ENCODE measurements at regions not wholly inside any gene's neighbourhood (a gene's known extent, or its start where the extent isn't known, plus 50 kb on each side); places are given as distances from the start of the nearest gene placed in this dataset.

DNA sequence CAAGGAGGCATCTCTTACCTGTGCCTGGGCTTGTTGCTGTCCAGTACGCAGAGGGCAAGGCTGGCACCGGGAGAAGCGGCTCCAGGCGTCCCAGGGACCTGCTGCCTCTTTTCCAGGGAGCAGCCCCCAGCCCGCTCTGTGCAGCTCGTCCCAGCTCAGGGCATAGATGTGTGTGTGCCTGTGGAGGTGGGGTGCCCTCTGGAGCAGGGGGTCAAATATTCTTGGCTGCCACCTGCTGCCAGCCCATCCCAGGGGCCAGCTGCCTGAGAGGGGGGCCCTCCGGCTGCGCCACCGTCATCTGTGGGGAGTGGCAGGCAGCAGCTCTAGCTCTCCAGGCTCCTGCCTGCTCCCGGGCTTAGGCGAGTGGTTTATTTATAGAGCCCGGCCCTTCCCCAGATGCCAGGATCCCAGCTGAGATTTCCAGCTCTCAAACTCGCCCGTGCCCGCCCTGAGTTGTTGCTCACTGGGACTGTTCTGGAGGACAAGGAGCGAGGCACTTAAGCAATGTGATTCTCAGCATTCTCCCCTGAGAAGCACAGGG is 87.5 kb downstream of the RTL6 start:
- FAIRE-seq (no peak), DNase-seq (ENCODE audit: low read depth in 1 of 2, low spot score in 1 of 2) (no peak), ATAC-seq (no peak; a peak in 1 of 6 replicates)
- H3K9me3 ChIP-seq: no peaks in the 10 kb centered on the region
- CTCF ChIA-PET: no interaction called here
- no peak overlapping the region for H3K4me3 ChIP-seq
- H3K4me1 ChIP-seq: no peaks in the 10 kb centered on the region
- H3K27ac ChIP-seq: no peak overlapping the region
- WGBS (ENCODE audit: missing lambda C conversion rate): 100% methylated on average over 3 of the region's 16 CpGs
- no peak for TF ChIP-seq POLR2A (IDR thresholded peaks at IDR 0.05; ENCODE audit: low read length)
- no peak for TF ChIP-seq FOXS1 (CRISPR knock-in tag; IDR thresholded peaks at IDR 0.05)
- TF ChIP-seq EP300 (IDR thresholded peaks at IDR 0.05): no peak
- no peak for TF ChIP-seq NPAS2 (CRISPR knock-in tag; IDR thresholded peaks at IDR 0.05; ENCODE audit: borderline replicate concordance)
- TF ChIP-seq, protein P1, sequence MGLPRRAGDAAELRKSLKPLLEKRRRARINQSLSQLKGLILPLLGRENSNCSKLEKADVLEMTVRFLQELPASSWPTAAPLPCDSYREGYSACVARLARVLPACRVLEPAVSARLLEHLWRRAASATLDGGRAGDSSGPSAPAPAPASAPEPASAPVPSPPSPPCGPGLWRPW (IDR thresholded peaks at IDR 0.05): no peak
- POLR2A ChIA-PET: no interaction called here
- no peak overlapping the region for H3K4me2 ChIP-seq

DNA sequence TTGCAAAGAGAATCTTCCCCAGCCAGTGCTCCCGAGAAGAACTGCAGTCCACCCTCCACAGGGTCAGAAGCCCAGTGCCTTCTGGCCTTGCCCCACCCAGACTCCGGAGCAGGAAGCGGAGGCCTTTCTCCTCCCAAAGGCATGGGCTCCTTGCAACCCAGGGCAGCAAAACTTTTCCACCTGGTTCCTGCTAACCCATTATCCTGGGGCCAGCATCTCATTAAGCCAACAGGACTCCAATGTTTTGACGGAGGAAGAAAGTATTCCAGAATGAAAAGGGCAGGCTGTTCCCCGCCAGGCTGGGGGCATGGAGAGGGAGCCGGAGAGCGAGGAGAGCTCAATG is 88.1 kb downstream of the RTL6 start:
- 89% methylated on average over 5 of the region's 7 CpGs for WGBS (ENCODE audit: missing lambda C conversion rate)
- no peak overlapping the region for H3K27ac ChIP-seq
- ChIA-PET CTCF (interaction anchor here (1.3 to 1.4 kb wide), 2 partner anchors 18 to 214 kb away, joined by 3 read pairs; no protein-coding TSS in a partner anchor), POLR2A (no interaction called here)
- H3K4me3 ChIP-seq: no peak overlapping the region
- no peaks in the 10 kb centered on the region for H3K9me3 ChIP-seq
- ATAC-seq: no peak
- no peak for FAIRE-seq
- DNase-seq (ENCODE audit: low read depth in 1 of 2, low spot score in 1 of 2): no peak
- no peak overlapping the region for H3K4me2 ChIP-seq
- TF ChIP-seq RNF2 (IDR thresholded peaks at IDR 0.05; ENCODE audit: borderline replicate concordance, low read depth) (no peak), ZSCAN20 (CRISPR knock-in tag; IDR thresholded peaks at IDR 0.05) (no peak), HDAC2 (IDR thresholded peaks at IDR 0.05) (no peak), TP53 (CRISPR knock-in tag; IDR thresholded peaks at IDR 0.05) (no peak), EHMT2 (IDR thresholded peaks at IDR 0.05; ENCODE audit: low read depth) (no peak), GATA3 (IDR thresholded peaks at IDR 0.05; ENCODE audit: borderline replicate concordance) (no peak), ESRRA (IDR thresholded peaks at IDR 0.05; ENCODE audit: borderline replicate concordance, low read length) (no peak), CHD2 (IDR thresholded peaks at IDR 0.05; ENCODE audit: low read length, partially characterized antibody) (no peak), KDM5A (IDR thresholded peaks at IDR 0.05) (no peak), HOXB13 (CRISPR knock-in tag; IDR thresholded peaks at IDR 0.05; ENCODE audit: low read depth) (no peak), RARB (CRISPR knock-in tag; IDR thresholded peaks at IDR 0.05) (no peak)
- TF ChIP-seq, protein P2, sequence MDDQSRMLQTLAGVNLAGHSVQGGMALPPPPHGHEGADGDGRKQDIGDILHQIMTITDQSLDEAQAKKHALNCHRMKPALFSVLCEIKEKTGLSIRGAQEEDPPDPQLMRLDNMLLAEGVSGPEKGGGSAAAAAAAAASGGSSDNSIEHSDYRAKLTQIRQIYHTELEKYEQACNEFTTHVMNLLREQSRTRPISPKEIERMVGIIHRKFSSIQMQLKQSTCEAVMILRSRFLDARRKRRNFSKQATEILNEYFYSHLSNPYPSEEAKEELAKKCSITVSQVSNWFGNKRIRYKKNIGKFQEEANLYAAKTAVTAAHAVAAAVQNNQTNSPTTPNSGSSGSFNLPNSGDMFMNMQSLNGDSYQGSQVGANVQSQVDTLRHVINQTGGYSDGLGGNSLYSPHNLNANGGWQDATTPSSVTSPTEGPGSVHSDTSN (IDR thresholded peaks at IDR 0.05): no peak
- TF ChIP-seq, protein P3, sequence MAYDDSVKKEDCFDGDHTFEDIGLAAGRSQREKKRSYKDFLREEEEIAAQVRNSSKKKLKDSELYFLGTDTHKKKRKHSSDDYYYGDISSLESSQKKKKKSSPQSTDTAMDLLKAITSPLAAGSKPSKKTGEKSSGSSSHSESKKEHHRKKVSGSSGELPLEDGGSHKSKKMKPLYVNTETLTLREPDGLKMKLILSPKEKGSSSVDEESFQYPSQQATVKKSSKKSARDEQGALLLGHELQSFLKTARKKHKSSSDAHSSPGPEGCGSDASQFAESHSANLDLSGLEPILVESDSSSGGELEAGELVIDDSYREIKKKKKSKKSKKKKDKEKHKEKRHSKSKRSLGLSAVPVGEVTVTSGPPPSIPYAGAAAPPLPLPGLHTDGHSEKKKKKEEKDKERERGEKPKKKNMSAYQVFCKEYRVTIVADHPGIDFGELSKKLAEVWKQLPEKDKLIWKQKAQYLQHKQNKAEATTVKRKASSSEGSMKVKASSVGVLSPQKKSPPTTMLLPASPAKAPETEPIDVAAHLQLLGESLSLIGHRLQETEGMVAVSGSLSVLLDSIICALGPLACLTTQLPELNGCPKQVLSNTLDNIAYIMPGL (CRISPR knock-in tag; IDR thresholded peaks at IDR 0.05; ENCODE audit: borderline replicate concordance): no peak
- H3K4me1 ChIP-seq: no peaks in the 10 kb centered on the region

DNA sequence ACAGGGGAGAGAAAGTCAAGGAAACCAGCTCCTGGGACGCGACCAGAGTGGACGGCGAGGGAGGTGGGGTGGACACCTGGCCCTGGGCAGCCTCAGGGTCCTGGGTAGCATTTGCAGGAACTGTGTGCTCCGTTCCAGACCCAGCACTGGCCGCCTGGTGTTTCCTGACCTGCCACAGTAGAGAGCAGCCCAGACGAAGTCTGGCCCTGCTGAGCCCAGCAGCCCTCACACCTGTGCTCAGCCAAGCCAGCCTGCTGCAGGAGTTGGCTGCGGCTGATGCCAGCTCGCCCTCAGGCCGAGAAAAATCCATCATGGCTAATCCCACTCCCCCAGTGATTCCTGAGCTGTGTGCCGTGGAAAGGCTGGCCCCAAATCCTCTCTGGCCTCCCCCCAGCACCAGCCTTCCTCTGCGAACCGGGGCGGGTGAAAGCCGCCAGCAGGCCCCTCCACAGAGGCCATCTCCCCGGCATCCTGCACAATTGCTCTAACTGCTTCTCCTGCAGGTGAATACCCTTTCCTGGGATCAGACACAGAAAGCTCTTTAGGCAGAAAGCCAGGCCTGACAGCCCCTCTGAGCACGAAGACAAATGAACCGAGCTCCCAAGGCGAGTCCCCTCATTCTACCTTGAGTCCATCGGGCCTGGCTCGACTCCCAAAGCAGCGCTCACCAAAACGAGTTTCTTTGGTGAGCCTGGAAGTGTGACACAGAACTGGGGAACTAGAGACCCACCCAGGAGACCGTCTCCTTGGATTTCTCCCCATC is 88.6 kb downstream of the RTL6 start:
- FAIRE-seq: no peak
- Histone ChIP-seq H3K4me1 (no peaks in the 10 kb centered on the region), H3K4me3 (no peak overlapping the region), H3K4me2 (no peak overlapping the region), H3K27ac (no peak overlapping the region), H3K9me3 (no peaks in the 10 kb centered on the region)
- WGBS (ENCODE audit: missing lambda C conversion rate): 81% methylated on average over 16 of the region's 24 CpGs
- ATAC-seq: no peak
- ChIA-PET CTCF (interaction anchor here (1.3 to 1.4 kb wide), 2 partner anchors 17 to 214 kb away, joined by 3 read pairs; no protein-coding TSS in a partner anchor), POLR2A (no interaction called here)
- no peak for TF ChIP-seq NFE2L2 (conservative IDR thresholded peaks at IDR 0.05; ENCODE audit: low read length)
- TF ChIP-seq FOXS1 (CRISPR knock-in tag; IDR thresholded peaks at IDR 0.05): no peak
- no peak for TF ChIP-seq ZC3H11A (IDR thresholded peaks at IDR 0.05)
- TF ChIP-seq KDM5A (IDR thresholded peaks at IDR 0.05): no peak
- no peak for TF ChIP-seq JUNB (IDR thresholded peaks at IDR 0.05)
- no peak for TF ChIP-seq FOSB (CRISPR knock-in tag; IDR thresholded peaks at IDR 0.05)
- TF ChIP-seq CBX2 (IDR thresholded peaks at IDR 0.05; ENCODE audit: borderline replicate concordance, low read depth): no peak
- no peak for TF ChIP-seq E2F6 (IDR thresholded peaks at IDR 0.05; ENCODE audit: borderline replicate concordance, low read depth)
- TF ChIP-seq ZSCAN20 (CRISPR knock-in tag; IDR thresholded peaks at IDR 0.05): no peak
- TF ChIP-seq CEBPB (IDR thresholded peaks at IDR 0.05): no peak
- TF ChIP-seq MAFK (IDR thresholded peaks at IDR 0.05; ENCODE audit: partially characterized antibody): no peak
- TF ChIP-seq HOXB5 (CRISPR knock-in tag; IDR thresholded peaks at IDR 0.05): no peak
- TF ChIP-seq BCL3 (IDR thresholded peaks at IDR 0.05): no peak
- no peak for TF ChIP-seq PHF8 (IDR thresholded peaks at IDR 0.05; ENCODE audit: borderline replicate concordance, low read depth)
- DNase-seq (ENCODE audit: low read depth in 1 of 2, low spot score in 1 of 2): no peak
